ENCODE measurements at regions not wholly inside any gene's neighbourhood (a gene's known extent, or its start where the extent isn't known, plus 50 kb on each side); places are given as distances from the start of the nearest gene placed in this dataset.

DNA sequence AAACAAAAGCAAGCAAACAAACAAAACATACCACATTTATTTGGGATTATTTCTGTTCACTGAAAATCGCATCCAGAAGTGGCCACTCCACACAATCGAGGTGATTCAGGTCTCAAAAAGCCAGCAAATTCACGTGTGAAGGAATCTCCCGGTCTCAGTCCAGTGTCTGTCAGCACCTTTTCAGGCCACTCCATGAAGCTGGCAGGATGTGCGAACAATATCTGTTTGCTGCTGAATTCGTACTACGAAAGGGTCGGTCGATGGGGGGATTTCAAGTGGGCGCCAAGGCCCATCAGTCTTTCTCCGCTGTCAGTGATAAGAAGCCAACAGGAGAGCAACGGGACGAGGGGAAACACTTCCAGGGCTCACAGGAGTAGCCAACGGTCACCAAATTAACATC is 505.1 kb downstream of the IRX1 start:
- DNase-seq (ENCODE audit: extremely low read depth, low read depth, low spot score) = no peak

DNA sequence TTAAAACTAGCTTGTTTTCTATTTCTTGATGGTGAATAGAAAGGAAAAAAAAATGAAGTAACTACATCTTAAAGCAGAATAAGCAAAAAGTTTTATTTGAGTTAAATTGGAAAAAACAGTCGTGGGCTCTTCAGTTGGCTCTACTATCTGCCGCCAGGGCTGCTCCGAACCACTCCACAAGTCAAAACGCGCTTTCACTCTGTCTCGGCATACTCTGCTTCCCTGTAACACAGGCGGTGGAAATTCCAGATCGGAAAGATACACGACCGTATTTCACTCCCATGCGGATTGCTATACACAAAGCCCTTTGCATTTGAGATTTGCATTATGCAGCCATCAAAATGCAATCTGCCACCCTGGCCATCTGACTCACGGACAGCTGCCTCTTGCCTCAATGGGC is 505.6 kb downstream of the IRX1 start:
- no peak for DNase-seq (ENCODE audit: extremely low read depth, low read depth, low spot score)

DNA sequence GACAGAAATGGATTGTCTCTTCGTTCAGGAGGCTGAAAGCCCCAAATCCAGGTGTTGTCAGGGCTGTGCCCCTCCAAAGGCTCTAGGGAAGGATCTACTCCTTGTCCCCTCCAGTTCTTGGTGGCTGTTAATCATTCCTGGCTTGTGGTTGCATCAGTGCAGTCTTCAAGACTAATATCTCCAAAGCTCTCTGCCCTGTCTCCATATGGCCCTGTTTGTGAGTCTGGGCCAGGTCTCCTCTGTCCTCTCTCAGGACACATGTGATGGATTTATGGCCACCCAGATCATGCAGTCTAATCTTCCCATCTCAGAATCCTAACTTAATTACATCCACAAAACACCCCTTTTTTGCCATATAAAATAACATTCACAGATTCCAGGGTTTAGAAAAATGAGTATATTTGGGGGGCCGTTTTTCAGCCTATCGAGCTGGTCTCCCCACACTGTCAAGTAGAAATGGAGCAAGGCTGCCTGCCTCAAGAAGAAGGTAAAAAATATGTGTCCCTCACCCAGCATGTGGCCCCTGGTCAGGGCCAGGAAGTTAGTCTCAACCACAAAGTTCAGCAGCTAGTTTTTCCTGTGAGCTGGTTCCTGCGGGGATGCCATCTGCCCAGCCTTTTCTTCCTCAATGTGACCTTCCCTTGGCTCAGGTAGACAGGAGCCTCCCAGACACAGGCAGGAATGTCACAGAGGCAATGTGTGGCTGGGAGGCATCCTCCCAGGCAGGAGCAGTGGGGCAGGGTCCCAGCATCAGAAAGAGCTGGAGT is 509.4 kb downstream of the IRX1 start:
- DNase-seq (ENCODE audit: extremely low read depth, low read depth, low spot score) = no peak

DNA sequence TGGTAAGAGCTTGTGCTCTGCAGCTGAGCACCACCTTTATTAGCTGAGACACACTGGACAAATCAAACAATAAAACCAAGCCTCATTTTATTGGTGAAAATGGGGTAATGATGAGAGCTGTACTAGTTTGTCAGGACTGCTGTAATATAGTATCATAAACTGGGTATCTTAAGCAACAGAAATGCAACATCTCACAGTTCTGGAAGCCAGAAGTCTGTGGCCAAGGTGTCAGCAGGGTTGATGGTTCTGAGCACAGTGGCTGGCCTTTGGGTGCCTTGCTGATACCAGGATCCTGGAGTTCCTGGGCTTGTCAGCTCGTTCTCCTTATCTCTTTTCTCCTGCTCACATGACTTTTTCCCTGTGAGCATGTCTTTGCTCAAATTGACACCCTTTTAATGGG is 513.1 kb downstream of the IRX1 start:
- DNase-seq (ENCODE audit: extremely low read depth, low read depth, low spot score) = no peak

DNA sequence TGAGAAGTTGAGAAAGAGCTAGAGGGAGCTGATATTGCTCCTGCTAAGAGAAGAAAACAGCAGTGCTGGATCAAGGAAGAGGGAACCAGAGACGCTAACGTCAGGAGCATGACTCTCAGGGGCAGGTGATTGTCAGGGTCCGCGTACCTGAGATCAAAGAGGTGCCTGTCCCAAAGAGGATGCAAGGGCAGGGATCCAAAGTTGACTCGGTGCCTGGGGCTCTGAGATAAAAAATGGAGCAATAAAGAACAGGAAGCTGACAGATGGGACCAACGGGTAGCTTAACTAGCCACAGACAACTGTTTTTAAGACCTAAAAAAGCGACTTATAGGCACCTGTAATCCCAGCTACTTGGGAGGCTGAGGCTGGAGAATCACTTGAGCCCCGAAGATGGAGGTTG is 517.8 kb downstream of the IRX1 start:
- DNase-seq (ENCODE audit: extremely low read depth, low read depth, low spot score) = no peak

DNA sequence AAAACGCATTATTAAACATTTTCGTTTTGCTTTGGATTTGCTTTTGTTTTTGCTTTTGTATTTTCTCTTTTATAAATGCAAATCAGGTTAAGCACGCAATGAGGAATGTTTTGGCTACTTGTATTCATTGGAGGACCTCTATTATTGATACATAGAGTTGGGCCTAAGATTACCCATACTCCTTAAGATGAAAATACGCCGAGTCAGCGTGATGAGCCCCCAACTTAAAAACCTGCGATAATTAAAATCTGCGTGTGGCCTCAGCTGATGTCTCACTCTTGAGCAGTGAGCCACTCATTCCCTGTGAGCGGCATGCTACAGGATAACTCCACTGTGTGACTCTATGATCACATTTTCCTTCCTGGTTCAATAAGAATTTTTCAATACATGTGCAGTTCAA is 518.3 kb downstream of the IRX1 start:
- DNase-seq (ENCODE audit: extremely low read depth, low read depth, low spot score) = no peak

DNA sequence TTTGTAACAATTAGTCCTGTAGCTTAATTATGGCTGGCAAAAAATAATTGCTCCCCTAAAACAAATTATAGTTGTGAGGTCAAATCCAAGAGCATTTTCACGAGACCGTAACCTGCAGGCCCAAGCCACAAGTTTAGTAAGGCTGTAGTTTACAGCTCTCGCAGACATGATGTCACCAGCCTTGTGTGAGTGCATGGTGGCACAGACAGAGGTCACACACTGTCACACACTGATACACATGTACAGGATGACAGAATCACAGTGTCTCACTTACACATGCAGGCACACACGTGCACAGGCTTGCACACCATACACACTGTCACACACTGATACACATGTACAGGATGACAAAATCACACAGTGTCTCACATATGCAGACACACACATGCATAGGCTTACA is 518.8 kb downstream of the IRX1 start:
- no peak for DNase-seq (ENCODE audit: extremely low read depth, low read depth, low spot score)

DNA sequence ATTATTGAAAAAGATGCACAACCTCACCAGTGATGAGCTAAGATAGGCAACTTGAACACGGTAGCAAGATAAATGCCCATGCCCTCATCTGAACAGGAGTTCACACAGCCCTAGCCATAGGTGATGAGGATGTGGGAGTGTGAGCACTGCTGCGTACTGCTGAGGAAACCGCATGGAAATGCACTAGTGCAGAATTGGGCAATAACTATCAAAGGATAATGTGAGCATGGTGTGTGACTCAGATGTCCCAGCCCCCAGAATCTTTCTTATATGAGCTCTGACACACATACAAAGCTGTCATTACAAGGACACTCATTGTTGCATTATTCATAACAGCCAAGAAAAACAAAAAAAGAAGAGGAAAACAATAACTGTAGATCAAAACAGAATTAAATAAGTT is 521.2 kb downstream of the IRX1 start:
- DNase-seq (ENCODE audit: extremely low read depth, low read depth, low spot score) = no peak

DNA sequence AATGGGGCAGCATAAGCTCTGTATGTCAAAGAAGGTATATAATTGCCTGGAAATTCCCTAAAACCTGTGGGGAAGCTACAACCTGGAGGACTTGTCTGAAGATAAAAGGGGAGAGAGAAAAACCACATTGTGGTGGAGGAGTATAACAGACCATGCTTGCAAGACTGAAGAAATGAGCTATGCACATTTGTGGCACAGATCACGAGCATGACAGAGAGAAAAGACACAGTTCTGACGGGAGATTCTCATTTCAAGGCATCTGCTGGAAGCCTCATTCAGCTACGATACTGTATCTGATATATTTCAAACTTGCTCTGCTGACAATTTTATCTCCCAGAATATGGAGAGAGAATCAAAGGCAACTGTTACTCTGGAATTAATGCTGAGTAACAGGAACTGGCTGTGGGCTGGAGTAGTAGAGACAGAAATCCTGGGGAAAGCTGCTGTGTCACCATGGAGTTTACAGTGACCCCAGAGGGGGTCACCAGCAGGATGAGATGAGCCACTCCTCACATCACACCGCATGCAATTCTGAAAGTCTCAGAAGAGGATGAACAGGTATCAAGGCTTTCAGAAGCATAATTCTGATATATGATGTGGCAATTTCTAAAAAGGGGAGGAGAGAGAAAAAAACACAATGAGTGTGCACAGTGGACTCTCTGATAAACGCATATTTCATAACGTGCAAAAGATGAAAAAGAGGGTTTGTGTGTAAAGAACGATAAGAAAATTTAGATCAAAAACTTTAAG is 528.8 kb downstream of the IRX1 start:
- DNase-seq (ENCODE audit: extremely low read depth, low read depth, low spot score) = no peak

DNA sequence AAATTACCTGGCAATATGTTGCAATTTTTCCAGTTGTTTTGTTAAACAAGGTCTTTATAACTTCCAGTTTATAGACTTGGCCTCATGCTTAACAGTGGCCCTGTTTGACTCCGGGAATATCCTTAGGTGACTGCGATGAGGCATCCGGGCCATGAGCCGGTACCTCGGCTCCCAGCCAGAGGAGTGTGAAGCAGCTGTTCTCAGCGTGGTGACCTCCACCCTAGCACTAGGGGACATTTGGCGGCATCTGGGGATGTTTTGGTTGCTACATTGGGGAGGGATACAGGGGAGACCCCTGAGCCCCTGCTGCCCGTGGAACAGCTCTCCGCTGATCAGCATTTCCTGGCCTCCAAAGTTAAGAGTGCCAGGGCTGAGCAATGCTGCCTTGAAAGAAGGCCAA is 533.4 kb downstream of the IRX1 start:
- DNase-seq (ENCODE audit: extremely low read depth, low read depth, low spot score) = no peak

DNA sequence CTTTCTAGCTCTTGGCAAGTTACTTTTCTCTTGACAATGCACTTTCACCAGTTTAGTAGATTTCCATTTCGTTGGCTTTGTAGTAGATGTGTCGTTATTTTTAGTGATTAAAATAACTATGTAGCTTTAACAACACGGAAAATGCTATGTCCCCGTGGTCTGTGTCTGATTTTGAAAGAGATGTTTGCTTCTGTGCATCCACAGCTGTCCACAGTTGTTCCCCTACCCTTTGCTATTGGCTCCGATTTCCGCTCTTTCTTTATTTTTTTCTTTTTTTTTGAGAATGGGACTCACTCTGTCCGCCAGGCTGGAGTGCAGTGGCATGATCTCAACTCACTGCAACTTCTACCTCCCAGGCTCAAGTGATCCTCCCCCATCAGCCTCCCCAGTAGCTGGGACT is 533.9 kb downstream of the IRX1 start:
- DNase-seq (ENCODE audit: extremely low read depth, low read depth, low spot score) = no peak

DNA sequence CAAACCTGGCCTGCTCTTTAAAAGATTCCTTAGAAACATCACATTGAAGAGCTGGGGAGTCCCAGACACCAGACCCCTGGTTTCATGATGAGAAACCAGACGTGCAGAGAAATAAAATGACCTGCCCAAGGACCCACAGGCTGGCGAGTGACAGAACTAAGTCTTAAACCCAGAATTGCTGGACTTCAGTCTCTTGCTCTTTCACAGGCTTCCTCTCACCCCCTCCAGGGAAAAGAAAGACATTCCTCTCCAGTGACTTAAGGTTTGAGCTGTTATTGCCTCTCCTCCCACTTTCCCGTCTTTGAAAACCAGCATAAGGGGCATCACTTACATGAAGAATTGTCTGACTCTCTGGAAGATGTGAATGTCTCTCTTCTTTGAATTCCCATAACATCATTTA is 535.2 kb downstream of the IRX1 start:
- DNase-seq (ENCODE audit: extremely low read depth, low read depth, low spot score) = no peak

DNA sequence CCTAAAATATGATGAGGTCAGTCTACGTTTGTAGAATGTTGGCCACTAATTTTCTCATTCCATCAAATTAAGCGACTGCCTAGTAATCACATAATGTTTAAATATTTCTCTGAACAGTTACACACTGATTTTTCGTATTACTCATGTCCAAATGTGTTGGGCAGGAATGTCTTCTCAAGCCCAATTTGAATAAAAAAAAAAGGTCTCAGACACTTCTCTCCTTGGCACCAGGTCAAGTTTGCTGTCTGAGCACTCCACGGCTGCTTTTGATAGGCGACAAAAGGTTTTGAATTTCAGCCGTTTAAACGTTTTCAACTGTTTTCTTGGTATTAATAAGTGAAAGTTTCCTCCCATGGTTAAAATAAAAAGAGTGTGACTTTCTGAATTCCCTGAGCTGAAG is 542.1 kb downstream of the IRX1 start:
- DNase-seq (ENCODE audit: extremely low read depth, low read depth, low spot score) = no peak

DNA sequence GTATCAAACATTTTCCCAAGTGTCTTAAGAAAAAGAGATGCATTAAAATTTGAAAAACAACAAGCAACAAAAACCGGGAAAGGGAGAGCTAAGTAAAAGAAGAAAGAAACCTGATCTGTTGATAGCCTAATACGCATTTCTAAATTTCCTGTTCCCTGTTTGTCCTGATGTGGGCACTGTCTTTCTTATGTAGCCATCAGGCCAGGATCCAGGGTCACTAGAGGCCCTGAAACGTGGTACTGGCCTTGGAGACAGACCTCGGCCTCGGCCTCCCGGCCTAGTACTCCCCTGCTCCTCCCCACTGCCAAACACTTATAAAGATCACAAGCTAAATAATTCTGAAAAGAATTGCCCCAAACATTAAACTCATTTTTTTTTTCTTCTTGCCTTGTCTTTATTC is 547.2 kb downstream of the IRX1 start:
- no peak for DNase-seq (ENCODE audit: extremely low read depth, low read depth, low spot score)

DNA sequence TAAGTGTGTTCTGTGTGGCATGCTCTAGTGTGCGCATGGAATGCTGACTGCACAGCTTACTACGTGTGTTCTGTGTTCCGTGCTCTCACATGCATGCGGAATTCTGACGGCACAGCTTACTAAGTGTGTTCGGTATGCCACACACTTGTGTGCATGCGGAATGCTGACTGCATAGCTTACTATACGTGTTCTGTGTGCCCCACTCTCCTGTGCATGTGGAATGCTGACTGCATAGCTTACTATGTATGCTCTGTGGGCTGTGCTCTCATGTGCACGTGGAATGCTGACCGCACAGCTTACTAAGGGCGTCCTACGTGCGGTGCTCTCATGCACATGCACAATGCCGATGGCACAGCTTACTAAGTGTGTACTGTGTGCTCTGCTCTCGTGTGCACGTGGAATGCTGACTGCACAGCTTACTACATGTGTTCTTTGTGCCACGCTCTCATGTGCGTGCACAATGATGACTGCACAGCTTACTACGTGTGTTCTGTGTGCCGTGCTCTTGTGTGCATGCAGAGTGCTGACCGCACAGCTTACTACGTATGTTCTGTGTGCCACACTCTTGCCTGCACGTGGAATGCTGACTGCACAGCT is 548.9 kb downstream of the IRX1 start:
- no peak for DNase-seq (ENCODE audit: extremely low read depth, low read depth, low spot score)

DNA sequence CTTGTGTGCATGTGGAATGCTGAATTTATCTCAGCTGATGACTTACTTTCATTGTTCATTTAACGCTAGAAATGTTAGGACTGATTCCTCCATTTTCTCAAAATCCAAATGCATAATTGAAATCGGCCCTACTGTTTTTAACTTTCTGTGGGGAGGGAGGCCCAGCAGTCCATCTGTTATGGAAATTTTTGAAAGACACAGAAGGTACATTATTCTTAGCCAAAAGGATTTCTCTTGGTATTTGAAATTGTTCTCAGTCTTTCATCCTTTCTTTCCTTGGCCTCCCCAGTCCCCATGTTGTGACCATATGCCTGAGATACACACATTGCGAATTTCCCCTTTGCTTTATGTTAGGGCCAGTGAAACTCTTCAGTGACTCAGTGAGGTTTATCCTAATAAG is 549.9 kb downstream of the IRX1 start:
- DNase-seq (ENCODE audit: extremely low read depth, low read depth, low spot score) = no peak

DNA sequence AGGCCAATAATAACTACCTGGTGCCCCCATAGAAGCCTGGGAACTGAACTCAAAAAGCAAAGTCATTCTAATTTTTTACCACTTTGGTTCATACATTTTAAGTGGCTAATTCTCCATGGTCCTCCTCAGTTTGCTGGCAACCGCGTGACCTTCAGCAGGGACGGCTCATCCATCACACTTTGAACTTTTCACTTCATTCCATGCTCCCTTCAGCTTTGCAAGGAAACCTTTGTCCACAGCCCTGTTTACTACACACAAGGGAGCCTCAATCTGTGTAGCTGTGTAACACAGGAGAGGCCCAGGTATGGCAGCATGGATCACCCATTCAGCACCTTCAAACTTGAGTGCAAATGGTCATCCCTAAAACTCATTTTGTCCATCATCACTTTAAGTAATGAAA is 552.4 kb downstream of the IRX1 start:
- DNase-seq (ENCODE audit: extremely low read depth, low read depth, low spot score) = no peak

DNA sequence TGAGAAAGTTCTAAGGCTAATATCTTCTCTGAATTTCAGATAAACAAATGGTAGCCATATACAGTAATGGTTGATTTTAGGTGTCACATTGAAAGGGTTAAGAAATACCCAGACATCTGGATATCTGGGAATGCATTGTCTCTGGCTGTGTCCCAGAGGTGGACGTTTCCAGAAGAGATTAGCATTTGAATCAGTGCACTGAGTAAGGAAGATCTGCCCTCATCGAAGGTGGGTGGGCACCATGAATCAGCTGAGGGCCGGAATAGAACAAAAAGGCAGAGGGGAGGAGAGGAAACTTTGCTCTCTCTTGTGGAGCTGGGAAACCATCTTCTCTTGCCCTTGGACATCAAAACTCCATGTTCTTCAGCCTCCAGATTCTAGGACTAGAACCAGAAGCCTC is 554.4 kb downstream of the IRX1 start:
- no peak for DNase-seq (ENCODE audit: extremely low read depth, low read depth, low spot score)

DNA sequence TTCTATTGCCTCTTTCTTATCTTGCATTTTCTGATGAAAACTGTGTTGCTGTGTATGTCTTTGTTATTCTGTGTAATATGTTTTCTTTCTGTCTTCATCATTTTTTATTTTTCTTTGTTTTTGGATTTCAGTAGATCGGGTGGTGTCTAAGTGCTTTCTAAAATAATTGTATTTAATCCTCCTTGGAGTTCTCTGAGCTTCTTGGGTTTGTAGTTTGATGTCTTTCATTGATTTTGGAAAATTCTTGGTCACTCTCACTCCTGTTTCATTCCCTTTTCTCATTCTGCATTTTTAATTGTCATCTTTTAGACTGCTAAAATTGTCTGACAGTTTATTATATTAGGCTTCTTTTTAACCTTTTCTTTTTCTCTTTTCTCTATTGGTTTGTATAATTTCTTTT is 560.5 kb downstream of the IRX1 start:
- no peak for DNase-seq (ENCODE audit: extremely low read depth, low read depth, low spot score)

DNA sequence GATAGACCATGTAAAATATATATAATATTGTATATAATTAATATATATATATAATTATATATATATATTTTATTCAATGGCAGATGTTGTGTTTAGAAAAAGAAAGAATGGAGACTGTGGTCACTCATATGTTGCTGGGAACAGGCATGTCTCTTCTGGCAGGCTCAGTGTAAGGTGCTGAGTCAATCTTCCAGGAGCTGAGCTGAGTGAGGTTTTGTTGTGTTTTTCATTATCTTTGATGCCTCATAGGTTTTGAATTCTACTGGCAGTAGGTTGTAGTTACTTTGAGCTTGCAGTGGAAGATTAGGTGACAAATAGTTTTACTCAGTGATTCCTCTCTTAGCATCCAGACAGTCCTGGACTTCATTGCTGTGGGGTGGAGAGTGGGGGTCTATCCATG is 561.3 kb downstream of the IRX1 start:
- DNase-seq (ENCODE audit: extremely low read depth, low read depth, low spot score) = no peak

DNA sequence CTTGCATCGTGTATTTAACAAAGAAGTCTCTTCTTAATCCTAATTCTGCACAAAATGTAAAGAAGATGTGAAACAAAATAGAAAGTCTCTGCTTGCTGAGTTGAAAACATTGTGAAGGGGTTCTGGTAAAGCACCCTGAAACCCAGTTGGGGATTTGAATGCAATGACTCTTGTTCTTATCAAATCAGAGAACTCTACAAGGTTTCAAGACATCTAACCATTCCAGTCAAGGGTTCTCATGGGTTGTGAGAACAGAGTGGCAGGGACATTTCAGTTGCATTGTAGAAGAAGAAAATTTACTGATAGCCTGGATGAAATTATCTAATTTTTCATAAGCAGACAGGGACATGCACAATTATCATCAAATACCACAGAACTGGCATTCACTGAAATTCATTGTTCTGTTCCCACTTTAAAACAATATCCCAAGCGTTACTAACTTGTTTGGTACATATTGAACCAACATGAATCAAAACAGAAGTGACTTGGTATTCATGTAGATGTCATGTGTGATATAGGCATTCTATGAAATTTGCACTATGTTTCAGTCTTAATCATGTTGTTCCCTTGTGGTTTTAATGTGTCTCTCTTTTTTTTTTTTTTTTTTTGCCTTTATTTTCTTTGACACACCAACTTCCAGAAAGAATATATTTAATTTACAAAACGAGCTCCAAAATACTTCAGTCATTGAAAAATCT is 563.3 kb downstream of the IRX1 start:
- DNase-seq (ENCODE audit: extremely low read depth, low read depth, low spot score) = no peak

DNA sequence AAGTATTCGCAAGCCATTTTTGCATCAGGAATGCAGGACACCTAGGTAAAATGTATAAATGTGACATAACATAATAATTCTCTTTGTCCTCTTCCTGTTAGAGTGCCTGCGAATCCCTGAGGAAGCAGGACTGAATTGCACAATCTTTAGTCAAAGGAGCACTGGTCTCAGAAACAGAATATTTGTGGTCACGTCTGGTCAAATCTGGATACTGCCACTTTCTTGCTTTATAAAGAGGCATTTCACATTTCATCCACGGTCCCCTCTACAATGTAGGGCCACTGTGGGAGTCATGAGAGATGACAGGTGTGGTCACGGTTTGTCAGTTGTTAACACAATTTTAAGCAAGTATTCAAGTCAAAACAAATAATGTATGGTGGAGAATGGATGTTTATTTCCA is 564.0 kb downstream of the IRX1 start:
- DNase-seq (ENCODE audit: extremely low read depth, low read depth, low spot score) = no peak
